ENCODE measurements at regions not wholly inside any gene's neighbourhood (a gene's known extent, or its start where the extent isn't known, plus 50 kb on each side); places are given as distances from the start of the nearest gene placed in this dataset.

DNA sequence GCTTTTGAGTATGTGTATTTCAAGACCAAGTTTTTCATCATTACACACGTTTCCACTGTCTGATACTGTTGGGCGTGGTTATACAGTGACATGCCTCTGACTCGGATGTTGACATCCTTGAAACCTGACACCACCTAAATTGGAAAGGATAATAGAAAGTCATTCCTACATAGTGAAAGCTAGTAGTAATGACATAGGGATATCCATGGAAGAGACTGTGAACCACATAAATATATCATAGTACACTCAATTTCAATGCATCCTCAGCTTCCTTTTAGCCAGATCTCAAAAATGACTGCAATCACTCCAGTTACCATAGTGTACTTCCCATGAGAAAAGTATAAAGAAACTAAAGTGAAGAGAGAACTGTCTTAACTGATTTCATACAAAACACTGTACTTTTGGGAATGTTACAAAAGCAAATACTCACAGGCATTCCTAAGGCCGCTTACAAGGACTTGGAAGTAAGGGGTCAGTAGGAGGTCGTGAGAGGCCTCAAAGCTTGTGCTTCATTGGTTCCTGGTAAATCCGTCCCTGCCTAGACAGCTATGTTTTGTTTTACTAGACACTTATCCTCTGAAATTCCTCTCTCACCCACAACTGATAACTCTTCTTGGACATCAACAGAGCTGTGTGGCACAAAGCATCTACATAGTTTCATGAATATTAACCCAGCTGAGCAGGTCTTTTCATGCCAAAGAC lies 71.8 kb upstream of the VWDE start:
- Histone ChIP-seq H3K27me3 (ENCODE audit: control insufficient read depth, insufficient read depth, low read length) (no peaks in the 10 kb centered on the region), H3K4me1 (ENCODE audit: control insufficient read depth, extremely low read depth, insufficient read depth, low read length) (no peaks in the 10 kb centered on the region), H3K9me3 (ENCODE audit: control insufficient read depth, insufficient read depth, low read depth, low read length) (no peaks in the 10 kb centered on the region), H3K36me3 (ENCODE audit: control insufficient read depth, insufficient read depth, low read length) (no peaks in the 10 kb centered on the region), H3K79me2 (ENCODE audit: control insufficient read depth, insufficient read depth, low read length) (no peaks in the 10 kb centered on the region), H3K4me2 (ENCODE audit: extremely low read depth, insufficient read depth, low read length) (no peak overlapping the region), H3K9ac (ENCODE audit: insufficient read depth, low read length) (no peak overlapping the region), H2AFZ (ENCODE audit: low read length) (peak overlapping the region; percentile 19), H4K20me1 (ENCODE audit: control insufficient read depth, extremely low read depth, insufficient read depth, low read length) (no peaks in the 10 kb centered on the region), H3K4me3 (replicated peaks in 1 of 4; ENCODE audit: control extremely low read depth in 1 of 4, insufficient read depth in 1 of 4, low read depth in 3 of 4, low read length in 4 of 4) (no peak overlapping the region), H3K27ac (ENCODE audit: insufficient read depth, low read length) (no peak overlapping the region)
- TF ChIP-seq EZH2 (IDR thresholded peaks at IDR 0.05; ENCODE audit: low read length, missing control alignments) = no peak
- TF ChIP-seq, protein P1, sequence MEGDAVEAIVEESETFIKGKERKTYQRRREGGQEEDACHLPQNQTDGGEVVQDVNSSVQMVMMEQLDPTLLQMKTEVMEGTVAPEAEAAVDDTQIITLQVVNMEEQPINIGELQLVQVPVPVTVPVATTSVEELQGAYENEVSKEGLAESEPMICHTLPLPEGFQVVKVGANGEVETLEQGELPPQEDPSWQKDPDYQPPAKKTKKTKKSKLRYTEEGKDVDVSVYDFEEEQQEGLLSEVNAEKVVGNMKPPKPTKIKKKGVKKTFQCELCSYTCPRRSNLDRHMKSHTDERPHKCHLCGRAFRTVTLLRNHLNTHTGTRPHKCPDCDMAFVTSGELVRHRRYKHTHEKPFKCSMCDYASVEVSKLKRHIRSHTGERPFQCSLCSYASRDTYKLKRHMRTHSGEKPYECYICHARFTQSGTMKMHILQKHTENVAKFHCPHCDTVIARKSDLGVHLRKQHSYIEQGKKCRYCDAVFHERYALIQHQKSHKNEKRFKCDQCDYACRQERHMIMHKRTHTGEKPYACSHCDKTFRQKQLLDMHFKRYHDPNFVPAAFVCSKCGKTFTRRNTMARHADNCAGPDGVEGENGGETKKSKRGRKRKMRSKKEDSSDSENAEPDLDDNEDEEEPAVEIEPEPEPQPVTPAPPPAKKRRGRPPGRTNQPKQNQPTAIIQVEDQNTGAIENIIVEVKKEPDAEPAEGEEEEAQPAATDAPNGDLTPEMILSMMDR (conservative IDR thresholded peaks at IDR 0.05 in 1 of 2, IDR thresholded peaks at IDR 0.05 in 1 of 2; ENCODE audit: low read depth in 1 of 2, low read length in 2 of 2) = no peak
- DNase-seq (ENCODE audit: low read depth in 2 of 2) = peak; percentile 73 to 89

DNA sequence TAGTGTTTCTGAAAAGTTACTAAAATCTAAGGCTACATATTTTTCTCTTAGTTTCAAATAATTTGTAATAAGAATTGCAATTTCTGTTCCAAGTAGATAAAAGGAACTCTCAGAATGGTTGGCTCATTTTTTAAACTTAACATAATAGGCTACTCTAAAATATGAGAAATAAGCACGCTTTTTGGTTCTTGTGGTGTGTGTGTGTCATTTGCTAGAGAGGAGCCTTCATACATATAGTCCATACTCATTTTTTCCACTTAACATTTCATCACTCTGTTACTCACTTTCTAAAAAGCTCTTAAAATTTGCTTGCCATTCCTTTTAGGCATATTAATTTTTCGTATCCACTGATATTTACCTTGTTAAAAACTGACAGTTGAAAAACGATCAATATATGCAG lies 74.0 kb upstream of the VWDE start:
- no peaks in the 10 kb centered on the region for H3K79me2 ChIP-seq (ENCODE audit: control insufficient read depth, insufficient read depth, low read length)
- no peak overlapping the region for H3K4me3 ChIP-seq (replicated peaks in 1 of 4; ENCODE audit: control extremely low read depth in 1 of 4, insufficient read depth in 1 of 4, low read depth in 3 of 4, low read length in 4 of 4)
- H3K27ac ChIP-seq (ENCODE audit: insufficient read depth, low read length) = no peak overlapping the region
- H3K4me1 ChIP-seq (ENCODE audit: control insufficient read depth, extremely low read depth, insufficient read depth, low read length) = no peaks in the 10 kb centered on the region
- H3K9ac ChIP-seq (ENCODE audit: insufficient read depth, low read length) = no peak overlapping the region
- no peak overlapping the region for H2AFZ ChIP-seq (ENCODE audit: low read length)
- no peak for DNase-seq (ENCODE audit: low read depth in 2 of 2)
- no peak overlapping the region for H3K4me2 ChIP-seq (ENCODE audit: extremely low read depth, insufficient read depth, low read length)
- no peaks in the 10 kb centered on the region for H4K20me1 ChIP-seq (ENCODE audit: control insufficient read depth, extremely low read depth, insufficient read depth, low read length)
- TF ChIP-seq, protein P1 (conservative IDR thresholded peaks at IDR 0.05 in 1 of 2, IDR thresholded peaks at IDR 0.05 in 1 of 2; ENCODE audit: low read depth in 1 of 2, low read length in 2 of 2) = no peak
- TF ChIP-seq EZH2 (IDR thresholded peaks at IDR 0.05; ENCODE audit: low read length, missing control alignments) = no peak
- no peaks in the 10 kb centered on the region for H3K9me3 ChIP-seq (ENCODE audit: control insufficient read depth, insufficient read depth, low read depth, low read length)
- H3K27me3 ChIP-seq (ENCODE audit: control insufficient read depth, insufficient read depth, low read length) = no peaks in the 10 kb centered on the region
- no peaks in the 10 kb centered on the region for H3K36me3 ChIP-seq (ENCODE audit: control insufficient read depth, insufficient read depth, low read length)

GRCh38 chr7:12481722-12482121 lies 78.1 kb upstream of the VWDE start:
- Histone ChIP-seq H3K4me3 (replicated peaks in 1 of 4; ENCODE audit: control extremely low read depth in 1 of 4, insufficient read depth in 1 of 4, low read depth in 3 of 4, low read length in 4 of 4) (no peak overlapping the region), H3K4me1 (ENCODE audit: control insufficient read depth, extremely low read depth, insufficient read depth, low read length) (no peaks in the 10 kb centered on the region), H2AFZ (ENCODE audit: low read length) (no peak overlapping the region), H3K27ac (ENCODE audit: insufficient read depth, low read length) (no peak overlapping the region), H3K9ac (ENCODE audit: insufficient read depth, low read length) (no peak overlapping the region), H3K36me3 (ENCODE audit: control insufficient read depth, insufficient read depth, low read length) (no peaks in the 10 kb centered on the region), H3K9me3 (ENCODE audit: control insufficient read depth, insufficient read depth, low read depth, low read length) (no peaks in the 10 kb centered on the region), H3K27me3 (ENCODE audit: control insufficient read depth, insufficient read depth, low read length) (no peaks in the 10 kb centered on the region), H4K20me1 (ENCODE audit: control insufficient read depth, extremely low read depth, insufficient read depth, low read length) (no peaks in the 10 kb centered on the region), H3K4me2 (ENCODE audit: extremely low read depth, insufficient read depth, low read length) (no peak overlapping the region), H3K79me2 (ENCODE audit: control insufficient read depth, insufficient read depth, low read length) (no peaks in the 10 kb centered on the region)
- TF ChIP-seq, protein P1 (conservative IDR thresholded peaks at IDR 0.05 in 1 of 2, IDR thresholded peaks at IDR 0.05 in 1 of 2; ENCODE audit: low read depth in 1 of 2, low read length in 2 of 2) = no peak
- no peak for TF ChIP-seq EZH2 (IDR thresholded peaks at IDR 0.05; ENCODE audit: low read length, missing control alignments)
- peak in 1 of 2 donors; percentile 38 for DNase-seq (ENCODE audit: low read depth in 2 of 2)

Data from fibroblast of lung (primary cell).